ENCODE measurements at regions not wholly inside any gene's neighbourhood (a gene's known extent, or its start where the extent isn't known, plus 50 kb on each side); places are given as distances from the start of the nearest gene placed in this dataset.
A peak's percentile ranks its signal among the peaks of the same experiment; 100 is the strongest.

DNA sequence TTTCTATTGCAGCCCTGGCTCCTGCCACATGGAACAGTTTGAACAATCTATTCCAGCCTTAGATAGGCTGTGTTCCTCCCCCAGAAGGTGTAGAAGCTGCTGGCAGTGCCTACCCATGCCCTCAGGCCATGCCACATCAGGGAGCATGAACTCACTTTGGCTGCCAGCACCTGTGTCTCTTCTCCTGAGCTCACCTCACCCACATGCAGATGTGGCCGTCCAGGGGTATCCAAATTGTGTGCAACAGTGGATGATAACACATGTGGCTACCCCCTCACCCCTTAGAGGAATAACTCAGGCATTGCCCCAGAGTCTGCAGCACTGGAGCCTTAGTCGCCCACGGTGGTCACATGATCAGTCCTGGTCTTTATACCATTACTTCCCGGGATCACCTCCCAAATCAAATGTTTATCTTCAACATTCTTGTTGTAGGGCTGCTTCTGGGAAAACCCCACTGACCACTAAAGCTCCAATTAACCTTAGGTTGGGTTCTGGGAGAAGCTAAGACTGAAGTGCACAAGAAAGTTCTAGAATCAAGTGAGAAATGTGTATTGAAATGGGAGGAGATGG, 110.4 kb downstream of the BANF2 start:
- Histone ChIP-seq H3K36me3 (ENCODE audit: control insufficient read depth in 4 of 4, insufficient read depth in 4 of 4, low read length in 4 of 4) (no peaks in the 10 kb centered on the region), H3K4me1 (ENCODE audit: control insufficient read depth in 5 of 5, insufficient read depth in 5 of 5, low read length in 5 of 5) (peaks cover 2 to 45% (median 10%) of the 10 kb centered on the region in 5 donors), H3K27me3 (ENCODE audit: control insufficient read depth in 3 of 3, insufficient read depth in 3 of 3, low read length in 2 of 3) (no peaks in the 10 kb centered on the region), H3K9me3 (ENCODE audit: control insufficient read depth in 4 of 4, insufficient read depth in 3 of 4, low read length in 3 of 4) (no peaks in the 10 kb centered on the region), H3K27ac (ENCODE audit: low read depth in 1 of 2, low read length in 1 of 2) (no peak overlapping the region), H3K9ac (ENCODE audit: insufficient read depth in 1 of 2, low read length in 2 of 2) (no peak overlapping the region), H3K4me3 (no peak overlapping the region)
- TF ChIP-seq, protein P1, sequence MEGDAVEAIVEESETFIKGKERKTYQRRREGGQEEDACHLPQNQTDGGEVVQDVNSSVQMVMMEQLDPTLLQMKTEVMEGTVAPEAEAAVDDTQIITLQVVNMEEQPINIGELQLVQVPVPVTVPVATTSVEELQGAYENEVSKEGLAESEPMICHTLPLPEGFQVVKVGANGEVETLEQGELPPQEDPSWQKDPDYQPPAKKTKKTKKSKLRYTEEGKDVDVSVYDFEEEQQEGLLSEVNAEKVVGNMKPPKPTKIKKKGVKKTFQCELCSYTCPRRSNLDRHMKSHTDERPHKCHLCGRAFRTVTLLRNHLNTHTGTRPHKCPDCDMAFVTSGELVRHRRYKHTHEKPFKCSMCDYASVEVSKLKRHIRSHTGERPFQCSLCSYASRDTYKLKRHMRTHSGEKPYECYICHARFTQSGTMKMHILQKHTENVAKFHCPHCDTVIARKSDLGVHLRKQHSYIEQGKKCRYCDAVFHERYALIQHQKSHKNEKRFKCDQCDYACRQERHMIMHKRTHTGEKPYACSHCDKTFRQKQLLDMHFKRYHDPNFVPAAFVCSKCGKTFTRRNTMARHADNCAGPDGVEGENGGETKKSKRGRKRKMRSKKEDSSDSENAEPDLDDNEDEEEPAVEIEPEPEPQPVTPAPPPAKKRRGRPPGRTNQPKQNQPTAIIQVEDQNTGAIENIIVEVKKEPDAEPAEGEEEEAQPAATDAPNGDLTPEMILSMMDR (IDR thresholded peaks at IDR 0.05; ENCODE audit: control extremely low read depth, extremely low read depth) = no peak
- 64 to 69% methylated on average over 4 of the region's 4 CpGs for WGBS, 2 donors
- DNase-seq (no peak), ATAC-seq (ENCODE audit: insufficient read depth, low FRiP score) (no peak)

DNA sequence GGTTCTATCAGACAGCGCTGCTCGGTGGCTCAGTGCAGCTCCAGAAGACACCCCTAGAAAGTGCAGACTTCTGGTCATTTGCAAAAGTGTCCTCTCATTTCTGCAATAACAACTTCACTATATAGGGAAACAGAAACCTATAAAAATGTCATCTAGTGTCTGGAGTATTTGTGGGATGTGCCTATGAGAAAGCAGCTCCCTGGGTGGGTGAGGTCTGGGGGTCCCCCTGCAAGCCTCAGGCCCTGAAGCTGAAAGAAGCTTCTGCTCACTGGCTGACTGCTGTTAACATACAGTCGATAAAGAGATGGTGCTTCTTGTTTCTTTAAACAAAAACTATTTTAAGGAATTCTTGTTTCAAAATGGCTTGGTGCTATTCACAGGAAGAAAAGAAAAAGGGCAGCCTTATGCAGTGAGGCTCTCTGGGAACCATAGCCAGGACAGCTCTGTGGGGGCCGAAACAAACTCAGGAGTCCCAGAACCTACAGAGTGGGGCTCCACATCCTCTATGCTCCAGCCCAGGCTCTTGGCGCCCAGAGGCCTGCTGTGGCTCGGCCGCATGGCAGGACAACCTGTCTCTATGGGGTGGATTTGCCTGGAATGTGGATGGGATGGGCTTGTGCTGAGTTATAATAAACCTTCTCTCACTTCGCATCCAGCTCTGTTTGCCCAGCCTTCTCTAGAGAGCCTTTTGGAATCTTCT, 109.7 kb downstream of the BANF2 start:
- Histone ChIP-seq H3K36me3 (ENCODE audit: control insufficient read depth in 4 of 4, insufficient read depth in 4 of 4, low read length in 4 of 4) (no peaks in the 10 kb centered on the region), H3K4me3 (no peak overlapping the region), H3K27ac (ENCODE audit: low read depth in 1 of 2, low read length in 1 of 2) (no peak overlapping the region), H3K9ac (ENCODE audit: insufficient read depth in 1 of 2, low read length in 2 of 2) (no peak overlapping the region), H3K4me1 (ENCODE audit: control insufficient read depth in 5 of 5, insufficient read depth in 5 of 5, low read length in 5 of 5) (peaks cover 2 to 45% (median 10%) of the 10 kb centered on the region in 5 donors), H3K27me3 (ENCODE audit: control insufficient read depth in 3 of 3, insufficient read depth in 3 of 3, low read length in 2 of 3) (no peaks in the 10 kb centered on the region), H3K9me3 (ENCODE audit: control insufficient read depth in 4 of 4, insufficient read depth in 3 of 4, low read length in 3 of 4) (no peaks in the 10 kb centered on the region)
- 77 to 79% methylated on average over 8 of the region's 8 CpGs for WGBS, 2 donors
- TF ChIP-seq, protein P1 (IDR thresholded peaks at IDR 0.05; ENCODE audit: control extremely low read depth, extremely low read depth) = no peak
- no peak for DNase-seq
- no peak for ATAC-seq (ENCODE audit: insufficient read depth, low FRiP score)

DNA sequence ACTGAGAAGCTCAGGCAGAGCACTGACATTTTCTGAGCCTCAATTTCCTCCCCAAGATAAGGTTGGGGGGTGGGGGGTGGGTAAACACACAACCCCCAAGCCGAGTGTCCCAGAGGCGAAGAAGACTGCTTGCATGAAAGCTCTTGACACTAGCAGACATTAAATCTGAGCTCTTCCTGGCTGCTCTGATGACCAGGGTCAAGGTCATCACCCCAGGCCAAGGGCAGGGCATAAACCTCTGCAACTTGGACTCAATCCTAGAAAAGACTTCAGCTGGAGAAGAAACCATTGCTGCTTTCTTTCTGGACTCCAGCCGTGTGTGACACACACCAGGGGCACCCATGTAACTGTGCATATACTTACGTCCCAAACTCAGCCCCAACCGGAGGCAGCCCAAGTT, 109.0 kb downstream of the BANF2 start:
- Histone ChIP-seq H3K4me1 (ENCODE audit: control insufficient read depth in 5 of 5, insufficient read depth in 5 of 5, low read length in 5 of 5) (peaks cover 2 to 45% (median 10%) of the 10 kb centered on the region in 5 donors), H3K27ac (ENCODE audit: low read depth in 1 of 2, low read length in 1 of 2) (peak overlapping the region in 1 of 2 donors; percentile 30), H3K9ac (ENCODE audit: insufficient read depth in 1 of 2, low read length in 2 of 2) (peak overlapping the region in 1 of 2 donors; percentile 55), H3K9me3 (ENCODE audit: control insufficient read depth in 4 of 4, insufficient read depth in 3 of 4, low read length in 3 of 4) (no peaks in the 10 kb centered on the region), H3K36me3 (ENCODE audit: control insufficient read depth in 4 of 4, insufficient read depth in 4 of 4, low read length in 4 of 4) (no peaks in the 10 kb centered on the region), H3K4me3 (no peak overlapping the region), H3K27me3 (ENCODE audit: control insufficient read depth in 3 of 3, insufficient read depth in 3 of 3, low read length in 2 of 3) (no peaks in the 10 kb centered on the region)
- WGBS, 2 donors = 71 to 89% methylated on average over 5 of the region's 5 CpGs
- ATAC-seq (ENCODE audit: insufficient read depth, low FRiP score) (no peak), DNase-seq (no peak)
- TF ChIP-seq, protein P1 (IDR thresholded peaks at IDR 0.05; ENCODE audit: control extremely low read depth, extremely low read depth) = no peak
